PC-3 (cell line): ENCODE measurements at regions not wholly inside any gene's neighbourhood (a gene's known extent, or its start where the extent isn't known, plus 50 kb on each side); places are given as distances from the start of the nearest gene placed in this dataset.

Experiments used
- CTCF ChIP-seq: fragments of 300-600 bp; sonication (generic); conservative IDR thresholded peaks from 2 replicates; pipeline ENCODE4 v1.5.1; 2017; ENCODE audit warnings: antibody characterized with exemption, low read depth, mild to moderate bottlenecking, low read length
- EZH2 ChIP-seq: fragments of 300-600 bp; sonication (generic); IDR thresholded peaks from one replicate; pipeline ENCODE4 v1.6.1; 2017; ENCODE audit warnings: antibody characterized with exemption, mild to moderate bottlenecking, low read length; ENCODE audit not compliant: unreplicated experiment
- EZH2phosphoT487 ChIP-seq: fragments of 300-600 bp; sonication (generic); IDR thresholded peaks from 2 replicates; pipeline ENCODE4 v1.6.1; 2018; ENCODE audit warnings: mild to moderate bottlenecking, antibody characterized with exemption, low read length, borderline replicate concordance

GRCh38 chr5:155148694-155149093 lies 135.1 kb downstream of the KIF4B start:
- TF ChIP-seq CTCF (no peak), EZH2 (no peak), EZH2phosphoT487 (no peak)
